CD4-positive, alpha-beta T cell treated with Interleukin-1 beta for 1 hour (primary cell): ENCODE measurements at regions not wholly inside any gene's neighbourhood (a gene's known extent, or its start where the extent isn't known, plus 50 kb on each side); places are given as distances from the start of the nearest gene placed in this dataset.

ENCODE experiments used
- DNase-seq, 2 donors: peaks; one replicate each; pipeline ENCODE4 v3.0.0-alpha.2; 2020 to 2022

DNA sequence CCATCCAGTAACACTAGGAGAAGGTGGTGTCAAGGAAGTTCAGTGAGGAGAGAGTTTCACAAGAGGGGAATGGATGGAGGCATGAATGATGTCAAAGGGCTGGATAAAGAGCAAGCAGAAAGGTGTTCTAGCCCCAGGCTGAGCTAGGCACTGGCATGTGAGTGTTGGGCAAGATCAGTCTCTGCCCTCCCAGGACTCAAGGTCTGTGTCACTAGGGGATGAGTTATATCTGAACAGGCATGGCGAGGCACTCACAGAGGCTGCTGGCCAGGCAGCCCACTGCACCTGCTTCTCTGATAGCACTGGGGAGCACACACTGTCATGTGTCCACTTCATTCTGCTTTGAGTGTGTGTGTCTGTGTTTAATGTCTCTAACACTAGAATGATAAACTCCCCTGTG lies 903.8 kb downstream of the BCL11B start:
- DNase-seq = no peak

DNA sequence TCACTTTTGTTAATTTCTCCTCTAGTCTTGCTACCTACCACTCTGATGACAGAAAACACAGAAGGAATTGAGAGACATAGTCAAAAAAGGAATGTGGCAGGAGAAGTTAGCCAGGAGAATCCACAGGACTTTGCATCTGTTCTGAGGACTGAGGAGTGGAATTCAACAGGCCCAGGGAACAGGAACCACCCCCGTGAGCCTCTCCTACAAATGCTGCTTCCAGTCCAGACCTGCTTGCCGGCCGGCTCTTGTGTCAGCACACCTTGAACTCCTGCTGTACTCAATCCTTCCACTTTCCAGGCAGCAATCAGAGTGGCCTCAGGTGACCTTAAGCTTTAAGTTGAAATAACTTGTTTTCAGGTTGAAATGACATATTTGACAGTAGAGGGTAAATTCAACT lies 903.1 kb downstream of the BCL11B start:
- DNase-seq = no peak

DNA sequence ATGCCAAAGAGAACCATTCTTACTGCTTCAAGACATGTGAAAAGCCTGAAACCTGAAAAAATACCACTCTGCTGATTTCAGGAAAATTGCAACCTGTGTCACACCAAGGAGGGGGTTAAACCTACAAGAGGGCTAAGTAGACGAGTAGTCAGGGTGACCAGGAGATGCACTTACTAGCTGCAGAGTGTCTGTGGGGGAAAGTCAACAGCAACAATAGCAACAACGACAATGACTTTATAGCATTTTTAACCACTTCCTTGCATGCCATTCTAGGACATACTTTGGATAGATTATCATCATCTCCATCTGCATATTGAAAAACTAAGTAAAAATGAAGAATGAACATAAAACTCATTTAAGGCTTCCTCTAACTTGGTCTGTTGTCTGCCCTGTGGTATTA lies 902.7 kb downstream of the BCL11B start:
- no peak for DNase-seq

DNA sequence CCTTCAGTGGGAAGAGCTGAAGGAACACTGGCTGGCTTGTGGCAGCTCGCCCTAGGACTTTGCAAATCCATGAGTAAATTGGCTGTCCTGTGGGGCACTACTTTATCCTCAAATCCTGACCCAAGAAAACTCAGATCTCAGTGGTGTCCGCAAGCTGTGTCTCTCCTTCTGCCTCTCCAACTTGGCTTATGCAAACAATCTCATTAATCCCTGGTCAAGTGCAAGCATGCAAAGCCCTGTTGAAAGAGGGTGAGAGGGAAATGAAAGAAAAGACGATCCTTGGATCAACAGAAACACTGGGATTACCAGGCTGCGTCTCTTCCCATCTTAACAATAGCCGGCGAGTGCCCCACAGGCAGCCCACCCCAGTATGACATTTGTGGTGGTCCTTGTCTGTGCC lies 901.6 kb downstream of the BCL11B start:
- DNase-seq = no peak

DNA sequence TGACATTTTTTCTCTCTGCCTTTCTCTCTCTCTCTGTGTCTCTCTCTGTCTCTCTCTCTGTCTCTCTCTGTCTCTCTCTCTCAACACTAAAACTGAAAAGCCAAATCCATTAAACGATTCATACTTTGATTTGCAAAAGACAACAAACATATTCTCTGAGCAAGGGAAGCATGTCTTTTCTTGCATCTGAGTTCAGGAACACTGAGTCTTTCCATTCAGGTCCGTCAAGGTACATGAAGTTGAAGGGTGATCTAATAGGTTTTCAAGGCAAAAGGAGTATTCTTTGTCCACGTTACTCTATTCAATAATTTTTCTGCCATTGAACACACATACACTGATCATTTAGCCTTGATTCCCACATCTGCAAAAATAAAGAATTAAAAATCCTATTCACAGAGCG lies 900.9 kb downstream of the BCL11B start:
- no peak for DNase-seq

DNA sequence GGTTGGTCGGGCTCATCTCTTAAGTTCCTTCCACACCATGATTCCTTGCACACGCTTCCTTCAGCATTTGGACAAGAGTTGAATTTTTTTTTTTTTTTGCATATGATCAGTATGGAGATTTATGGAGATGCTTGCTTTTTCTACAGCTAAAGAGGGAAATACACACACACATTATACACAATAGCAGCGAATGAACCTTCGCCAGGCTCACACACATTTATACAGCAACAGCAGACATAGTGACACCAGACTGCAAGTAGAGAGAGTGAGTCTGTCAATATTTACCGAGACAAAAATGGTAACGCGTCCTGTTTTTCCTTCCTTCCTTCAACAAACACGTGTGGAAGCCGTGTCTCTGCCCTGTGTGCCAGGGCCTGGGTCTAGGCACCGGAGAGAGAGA lies 897.9 kb downstream of the BCL11B start:
- DNase-seq = no peak

DNA sequence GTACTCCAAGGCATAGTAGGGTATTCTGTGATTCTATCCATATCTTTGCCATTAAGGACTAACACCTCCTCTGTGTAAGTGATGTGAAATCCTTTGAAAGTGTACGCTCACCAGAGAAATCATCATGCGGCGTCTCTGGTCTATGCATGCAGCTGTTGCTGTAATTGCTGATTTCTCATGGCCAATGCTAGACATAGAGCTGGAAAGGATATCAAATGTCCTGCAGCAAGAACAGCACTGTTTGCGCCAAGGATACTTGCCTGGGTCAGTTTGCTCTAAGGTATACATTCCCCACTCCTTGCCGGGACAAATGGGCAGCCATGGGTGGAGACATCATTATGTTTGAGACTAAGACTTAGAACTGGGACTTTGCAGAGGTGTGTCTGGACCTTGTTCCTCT lies 896.4 kb downstream of the BCL11B start:
- no peak for DNase-seq

DNA sequence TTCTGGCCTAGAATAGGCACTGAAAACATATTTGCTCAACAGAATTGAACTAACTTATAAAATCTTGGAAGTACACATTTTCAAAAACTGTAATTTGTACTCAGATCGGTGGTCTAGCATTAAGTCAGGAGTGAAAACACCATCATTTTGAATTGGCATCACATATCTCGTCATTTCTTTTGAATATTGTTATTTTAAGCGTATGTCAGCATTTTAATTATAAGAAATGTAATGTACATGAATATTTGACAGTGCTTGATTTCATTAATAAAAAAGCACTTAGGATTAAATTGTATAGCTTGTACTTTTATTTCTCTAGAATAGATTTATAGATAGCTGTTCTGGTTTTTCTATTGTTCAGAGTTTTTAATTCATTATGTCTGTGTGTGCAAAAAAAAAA lies 892.2 kb downstream of the BCL11B start:
- no peak for DNase-seq

DNA sequence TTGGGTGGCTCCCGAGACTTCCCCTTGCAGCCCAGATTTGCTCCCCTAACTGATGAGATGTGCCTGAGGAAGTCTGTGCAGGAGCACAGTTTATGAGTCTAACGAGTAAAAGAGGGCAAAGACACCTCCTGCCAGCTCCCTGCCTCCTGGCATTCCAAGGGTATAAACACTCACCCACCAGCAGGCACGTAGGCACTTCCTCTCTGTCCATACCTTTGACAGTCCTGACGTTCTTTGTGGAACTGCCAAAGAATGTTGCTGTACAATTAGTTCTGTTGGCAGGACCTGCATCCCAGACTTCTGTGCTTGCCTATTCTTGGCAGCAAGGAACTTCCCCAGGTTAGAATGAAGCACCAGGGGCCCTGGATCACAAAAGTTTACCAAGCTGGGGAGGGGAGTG lies 889.3 kb downstream of the BCL11B start:
- DNase-seq = no peak

DNA sequence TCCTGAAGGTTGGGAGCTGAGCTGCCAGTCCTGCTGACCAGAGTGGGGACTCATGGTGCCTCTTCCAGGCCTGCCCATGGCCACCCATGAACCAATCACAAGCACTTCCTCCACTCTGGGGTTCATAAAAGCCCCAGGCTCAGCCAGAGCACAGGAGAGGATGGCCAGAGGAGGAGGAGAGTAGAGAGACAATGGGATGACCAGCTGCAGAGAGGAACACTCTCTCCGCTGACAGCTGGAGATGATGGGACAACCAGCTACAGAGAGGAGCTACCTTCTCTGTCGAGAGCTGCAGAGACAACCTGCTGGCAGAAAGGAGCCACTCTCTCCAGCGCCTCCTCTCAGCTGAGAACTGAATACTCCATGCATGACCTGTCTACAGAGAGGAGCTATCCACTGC lies 886.1 kb downstream of the BCL11B start:
- no peak for DNase-seq

DNA sequence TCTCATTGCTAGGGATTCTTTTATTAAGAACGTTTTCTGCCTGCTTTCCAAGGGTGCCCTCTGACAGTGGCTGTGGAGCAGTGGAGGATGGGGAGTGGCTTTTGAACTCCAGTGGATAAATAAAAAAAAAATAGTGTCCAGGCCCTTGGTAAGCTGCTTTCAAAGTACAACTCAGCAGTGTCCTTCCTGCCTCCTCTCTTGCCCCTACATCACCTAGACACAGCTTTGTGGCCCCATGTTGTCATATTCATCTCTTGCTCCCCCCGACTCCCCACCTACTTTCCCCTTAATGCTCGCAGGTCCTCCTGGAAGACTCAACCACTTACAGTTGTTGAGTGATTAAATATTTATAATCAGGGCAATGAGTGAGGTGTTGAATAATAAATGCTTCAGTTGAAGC lies 880.9 kb downstream of the BCL11B start:
- no peak for DNase-seq

DNA sequence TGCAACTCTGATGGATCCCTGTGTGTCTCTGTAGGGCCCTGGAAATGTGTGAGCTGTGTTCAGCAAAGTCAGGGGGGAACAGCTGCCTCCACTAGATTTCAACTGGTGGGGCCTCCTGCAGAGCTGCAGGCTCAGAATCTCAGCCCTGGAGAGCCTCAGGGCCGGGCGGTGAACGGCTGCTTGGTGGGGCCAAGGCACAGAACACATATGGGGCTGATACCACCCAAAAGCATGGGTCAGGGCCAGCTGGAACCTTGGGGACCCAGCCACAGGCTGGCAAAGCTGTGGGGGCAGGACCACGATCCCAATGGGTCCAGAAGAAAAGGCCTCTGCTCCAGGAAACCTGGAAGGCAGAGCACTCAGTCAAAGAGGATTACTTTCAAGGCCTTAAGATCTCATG lies 878.5 kb downstream of the BCL11B start:
- DNase-seq = no peak

DNA sequence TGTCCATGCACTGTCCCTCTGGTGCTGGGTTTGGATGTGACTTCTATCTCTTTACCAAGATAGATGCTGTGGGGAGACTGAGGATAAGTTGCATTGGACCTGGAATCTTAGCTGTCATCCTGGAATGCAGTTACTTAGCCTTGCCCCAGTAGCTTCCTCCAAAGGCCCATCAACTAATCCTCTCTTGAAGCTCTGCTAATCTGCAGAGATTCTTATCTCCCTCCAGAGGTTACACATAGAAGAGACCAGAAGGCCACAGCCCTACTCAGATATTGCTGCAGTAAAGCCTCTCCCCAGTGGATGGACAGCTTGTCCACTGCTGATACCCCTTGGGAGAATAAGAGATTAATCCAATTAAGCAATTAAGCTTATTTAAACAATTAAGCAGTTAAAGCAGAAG lies 867.2 kb downstream of the BCL11B start:
- no peak for DNase-seq

DNA sequence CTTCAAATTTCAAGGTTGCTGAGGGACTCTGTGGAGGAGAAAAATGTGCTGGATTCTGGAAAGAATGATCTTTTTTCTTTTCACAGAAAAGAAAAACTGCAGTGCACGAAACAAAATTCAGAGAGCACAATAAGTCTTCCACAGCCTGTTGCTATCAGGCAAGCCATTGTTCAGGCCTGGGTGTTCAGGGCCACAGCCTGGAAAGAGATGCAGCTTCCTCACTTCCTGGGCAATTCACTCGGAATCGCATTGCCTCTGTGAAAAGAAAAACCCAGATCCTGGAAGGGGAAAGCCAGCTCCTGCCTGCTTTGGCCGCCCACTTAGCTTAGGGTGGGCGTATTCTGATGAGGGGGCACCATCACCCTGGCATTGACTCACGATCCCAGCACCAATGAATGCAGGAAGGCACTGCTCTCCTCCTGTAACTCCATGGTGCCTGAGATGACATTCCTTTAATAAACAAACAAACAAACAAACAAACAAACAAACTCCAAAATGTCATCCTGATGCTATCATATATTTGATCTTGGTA lies 863.9 kb downstream of the BCL11B start:
- DNase-seq = no peak

DNA sequence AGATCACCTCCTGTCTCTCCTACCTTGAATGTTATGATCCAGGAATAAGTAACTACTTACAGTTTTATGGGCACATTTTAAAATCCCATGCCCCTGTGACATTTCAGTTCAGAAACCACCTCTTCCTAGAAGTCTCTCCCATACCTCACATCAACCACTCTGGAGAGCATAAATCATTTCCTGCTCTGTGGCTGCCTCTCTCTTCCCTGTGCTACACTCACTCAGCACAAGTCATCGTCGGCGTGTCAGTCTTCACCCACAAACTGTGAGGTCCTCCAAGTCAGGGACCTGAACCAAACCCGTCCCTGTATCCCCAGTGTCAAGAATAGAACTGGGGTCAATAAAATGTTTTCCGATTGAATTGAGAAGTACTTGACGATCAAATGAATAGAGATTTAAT lies 863.3 kb downstream of the BCL11B start:
- DNase-seq = no peak

DNA sequence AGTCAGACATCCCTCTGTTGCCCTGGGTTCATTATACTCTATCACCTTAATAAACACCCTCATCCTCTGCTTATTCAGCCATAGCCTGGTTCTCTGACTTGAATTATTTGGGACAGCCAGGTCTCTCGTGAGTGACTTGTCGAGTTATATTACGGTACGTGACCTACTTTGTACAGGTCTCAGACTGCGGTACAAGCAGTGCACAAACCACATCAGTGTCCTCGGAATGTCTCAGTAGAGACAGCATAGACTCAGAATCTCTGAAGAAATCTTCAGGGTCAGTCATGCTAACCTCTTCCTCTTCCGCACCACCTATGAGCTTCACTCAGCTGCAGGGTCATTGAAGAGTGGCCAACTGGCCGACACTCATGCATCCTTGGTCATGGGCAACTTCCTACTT lies 860.8 kb downstream of the BCL11B start:
- DNase-seq = no peak

DNA sequence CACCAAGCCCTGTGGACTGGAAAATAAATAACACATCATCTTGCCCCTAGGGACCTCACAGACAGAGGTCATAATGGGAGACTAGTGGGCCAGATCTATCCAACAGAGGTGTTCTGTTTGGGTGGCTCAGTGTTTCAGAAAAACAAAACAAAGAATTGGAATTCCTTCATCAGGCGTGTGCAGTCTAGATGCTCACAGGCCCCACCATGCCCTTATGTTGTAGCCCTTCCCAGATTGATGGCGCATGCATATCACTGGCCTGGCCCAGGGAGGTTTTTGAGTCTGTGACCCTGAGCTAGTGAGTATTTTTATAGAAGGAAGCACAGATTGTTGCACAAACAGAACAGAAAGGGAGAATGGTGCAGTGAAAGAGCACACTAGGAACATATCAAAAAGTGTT lies 859.6 kb downstream of the BCL11B start:
- no peak for DNase-seq

DNA sequence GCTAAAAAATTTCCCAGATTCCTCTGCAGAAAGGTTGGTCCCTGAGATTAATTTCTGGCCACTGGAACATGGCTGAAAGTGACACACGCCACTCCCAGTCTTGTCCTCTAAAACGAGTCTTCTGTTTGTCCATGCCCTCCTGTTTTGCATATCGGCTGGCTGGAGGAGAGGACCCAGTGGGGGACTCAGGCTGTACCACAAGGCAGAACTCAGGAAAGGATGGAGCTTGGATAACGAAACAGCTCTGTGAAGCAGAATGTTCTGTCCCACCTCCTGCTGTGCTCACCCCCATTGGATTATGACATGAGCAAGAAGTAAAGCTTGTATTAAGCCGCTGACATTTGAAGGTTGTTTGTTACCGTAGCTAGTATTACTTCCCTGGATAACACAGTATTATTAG lies 856.2 kb downstream of the BCL11B start:
- no peak for DNase-seq

DNA sequence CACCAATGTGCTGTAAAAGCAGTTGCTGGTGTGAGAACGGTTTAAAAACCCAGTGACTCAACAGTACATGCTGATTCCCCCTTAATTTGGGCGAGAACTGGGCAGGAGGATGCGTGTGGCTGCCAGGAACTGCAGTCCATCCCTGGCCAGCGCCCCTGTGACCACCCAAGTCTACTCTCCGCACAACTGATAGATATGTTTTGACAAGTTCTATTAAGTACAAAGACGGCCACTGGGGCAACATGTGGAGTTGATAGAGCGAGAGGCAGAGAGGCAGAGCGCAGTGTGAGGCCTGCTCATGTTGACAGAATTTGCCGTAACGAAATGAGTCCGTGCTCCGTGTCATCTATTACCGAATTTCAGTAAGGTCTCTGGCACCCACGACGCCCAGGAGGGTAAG lies 855.0 kb downstream of the BCL11B start:
- no peak for DNase-seq

DNA sequence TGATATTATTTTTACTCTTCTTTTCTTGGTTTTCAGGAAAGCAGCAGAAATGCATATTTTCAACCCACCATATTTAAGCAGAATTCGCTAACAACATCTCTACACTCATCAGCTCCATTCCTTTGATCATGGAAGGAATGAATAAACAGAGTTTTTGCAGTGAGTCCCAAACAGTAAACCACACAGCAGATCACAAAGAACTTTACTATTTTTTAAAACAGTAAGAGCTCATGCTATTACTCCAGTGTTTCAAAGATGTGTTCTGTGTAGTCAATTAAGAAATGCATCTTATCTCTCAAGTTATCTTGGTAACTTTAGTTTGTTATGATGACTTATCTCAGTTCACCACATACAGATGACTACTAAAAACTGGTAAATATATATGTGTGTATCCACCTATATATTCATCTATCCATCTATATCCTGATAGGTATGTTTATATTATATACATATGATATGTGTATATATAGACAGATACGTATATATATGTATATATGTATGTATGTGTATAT lies 843.5 kb downstream of the BCL11B start:
- no peak for DNase-seq

DNA sequence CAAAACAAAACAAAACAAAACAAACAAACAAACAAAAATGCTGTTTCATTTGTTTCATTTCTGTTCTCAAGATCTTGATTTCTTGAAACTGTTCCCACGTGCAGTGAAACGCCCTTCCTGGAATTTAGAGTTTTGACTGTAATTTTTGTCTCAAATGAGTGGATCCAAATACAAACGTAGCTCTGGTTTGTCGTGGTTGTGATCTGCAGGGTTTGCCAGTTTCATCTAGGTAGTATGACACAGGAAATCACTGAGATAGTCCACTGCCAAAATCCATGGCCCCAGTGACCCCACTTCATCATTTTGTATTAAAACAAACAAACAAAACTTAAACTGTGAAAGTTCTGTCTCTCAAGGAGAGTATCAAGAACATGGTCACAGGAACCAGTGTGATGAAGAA lies 838.6 kb downstream of the BCL11B start:
- DNase-seq = no peak

DNA sequence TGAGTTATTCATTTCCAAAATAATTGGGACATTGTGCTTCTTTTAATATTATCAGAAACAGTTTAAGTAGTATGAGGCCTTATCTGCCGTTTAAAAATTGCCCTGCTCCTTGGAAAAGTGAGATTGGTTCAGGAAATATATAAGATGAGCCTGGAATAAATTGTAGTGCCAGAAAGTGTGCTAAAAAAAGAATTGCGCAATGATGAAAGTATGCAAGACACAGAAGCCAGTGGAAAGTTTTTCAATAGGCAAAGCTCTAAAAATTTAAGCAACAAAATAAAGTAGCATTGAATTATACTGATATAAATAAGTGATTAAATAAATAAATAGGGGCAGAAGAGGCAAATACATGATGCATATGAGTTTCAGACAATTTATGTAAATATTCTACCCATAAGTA lies 834.9 kb downstream of the BCL11B start:
- DNase-seq = no peak

DNA sequence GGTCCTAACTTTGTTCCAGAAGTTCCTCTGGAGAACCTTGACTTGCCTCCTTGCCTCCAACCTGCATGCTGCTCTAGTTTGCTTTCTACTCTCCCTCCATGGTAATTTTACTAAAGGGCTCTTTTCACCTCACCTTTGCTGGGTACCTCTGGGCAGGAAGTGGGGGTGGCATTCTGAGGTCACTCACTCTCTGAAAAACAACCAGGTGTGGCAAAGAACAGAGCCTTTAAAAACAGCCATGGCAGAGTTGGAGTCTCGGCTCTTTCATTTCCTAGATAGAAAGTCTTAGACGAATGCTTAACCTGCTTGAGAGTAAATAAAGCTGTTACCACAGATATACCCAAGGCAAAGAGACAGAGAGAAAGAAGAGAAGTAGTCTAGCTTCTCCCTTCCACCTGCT lies 827.9 kb downstream of the BCL11B start:
- peak; percentile 58 to 60 for DNase-seq

DNA sequence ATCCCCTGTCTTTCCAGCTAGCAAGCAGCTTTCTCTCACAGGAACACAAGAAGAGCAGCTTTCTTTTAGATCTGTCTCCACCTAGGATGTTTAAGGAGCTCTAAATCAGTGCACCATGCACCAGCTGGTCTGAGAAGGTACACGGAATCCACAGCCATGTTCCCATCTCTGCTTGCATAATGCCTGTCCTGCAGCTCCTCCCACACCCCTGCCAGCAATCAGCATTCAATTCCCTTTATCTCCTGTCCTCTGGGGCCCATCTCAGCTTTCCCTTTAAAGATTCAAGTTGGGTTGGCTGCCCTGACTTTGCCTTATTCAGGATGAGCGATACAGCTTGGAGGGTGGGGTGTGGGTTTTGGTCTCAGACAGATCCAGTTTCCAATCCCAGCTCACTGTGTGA lies 826.3 kb downstream of the BCL11B start:
- no peak for DNase-seq

DNA sequence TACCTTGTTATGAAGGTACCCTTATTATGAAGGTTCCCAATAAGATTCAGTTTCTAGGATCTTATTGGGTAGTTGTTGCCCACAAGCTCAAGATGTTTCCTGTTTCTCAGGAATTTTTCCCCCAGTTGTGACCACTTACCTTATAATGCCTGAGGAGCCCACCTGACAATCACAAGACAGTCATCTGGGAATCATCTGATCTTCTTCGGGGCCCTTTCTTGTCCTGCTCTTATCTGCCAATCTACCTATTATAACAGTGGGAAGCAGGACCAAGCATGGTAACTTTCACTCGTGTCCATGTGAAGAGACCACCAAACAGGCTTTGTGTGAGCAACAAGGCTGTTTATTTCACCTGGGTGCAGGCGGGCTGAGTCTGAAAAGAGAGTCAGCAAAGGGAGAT lies 825.5 kb downstream of the BCL11B start:
- DNase-seq = no peak

DNA sequence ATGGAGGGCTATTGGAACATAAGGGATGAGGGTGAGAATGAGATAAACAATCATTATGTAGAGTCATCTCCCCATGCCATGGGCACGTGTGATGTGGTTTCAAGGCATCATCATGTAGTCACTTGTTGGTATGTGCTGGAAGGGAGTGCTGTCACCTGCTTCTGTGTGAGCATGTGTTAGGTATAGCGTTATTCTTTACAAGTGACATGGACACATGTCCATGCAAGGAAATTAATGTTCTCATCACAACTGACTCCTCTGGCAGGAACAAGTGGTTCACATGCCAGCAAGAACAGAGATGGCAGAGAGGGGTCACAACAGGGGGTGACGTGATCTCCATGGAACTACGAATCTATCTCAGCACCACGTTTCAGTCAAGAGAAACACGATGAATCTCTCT lies 815.8 kb downstream of the BCL11B start:
- DNase-seq = no peak
